ENCODE measurements at regions not wholly inside any gene's neighbourhood (a gene's known extent, or its start where the extent isn't known, plus 50 kb on each side); places are given as distances from the start of the nearest gene placed in this dataset.
"Not testable (repeated sequence)": the region's sequence is repeated elsewhere in the genome, so short reads cannot be mapped to it uniquely, and the experiment has no call there.

- no peak for DNase-seq
Measured at GRCh38 chr22:47422736-47423135, 660.3 kb downstream of the TBC1D22A start.

- no peak for DNase-seq
Measured at GRCh38 chr22:47421846-47422245, 659.4 kb downstream of the TBC1D22A start.

GRCh38 chr22:47420211-47420610 lies 657.8 kb downstream of the TBC1D22A start:
- no peak for DNase-seq

GRCh38 chr22:47419239-47419638 lies 656.8 kb downstream of the TBC1D22A start:
- DNase-seq: no peak

GRCh38 chr22:47417699-47418098 lies 655.2 kb downstream of the TBC1D22A start:
- no peak for DNase-seq

- DNase-seq: no peak
Measured at GRCh38 chr22:47411006-47411405, 648.6 kb downstream of the TBC1D22A start.

- DNase-seq: no peak
Measured at GRCh38 chr22:47409539-47410275, 647.3 kb downstream of the TBC1D22A start.

- DNase-seq: no peak
Measured at GRCh38 chr22:47408409-47408808, 646.0 kb downstream of the TBC1D22A start.

GRCh38 chr22:47407461-47408025 lies 645.1 kb downstream of the TBC1D22A start:
- no peak for DNase-seq

- no peak for DNase-seq
Measured at GRCh38 chr22:47406896-47407295, 644.4 kb downstream of the TBC1D22A start.

- no peak for DNase-seq
Measured at GRCh38 chr22:47406180-47406834, 643.9 kb downstream of the TBC1D22A start.

GRCh38 chr22:47405222-47405621 lies 642.8 kb downstream of the TBC1D22A start:
- DNase-seq: not testable (repeated sequence)

GRCh38 chr22:47402876-47403525 lies 640.6 kb downstream of the TBC1D22A start:
- no peak for DNase-seq

- no peak for DNase-seq
Measured at GRCh38 chr22:47401976-47402770, 639.7 kb downstream of the TBC1D22A start.

- DNase-seq: no peak
Measured at GRCh38 chr22:47401592-47401898, 639.1 kb downstream of the TBC1D22A start.

GRCh38 chr22:47400701-47401591 lies 638.5 kb downstream of the TBC1D22A start:
- no peak for DNase-seq

GRCh38 chr22:47400131-47400530 lies 637.7 kb downstream of the TBC1D22A start:
- DNase-seq: not testable (repeated sequence)

GRCh38 chr22:47398921-47399790 lies 636.7 kb downstream of the TBC1D22A start:
- DNase-seq: no peak

- no peak for DNase-seq
Measured at GRCh38 chr22:47398491-47398890, 636.0 kb downstream of the TBC1D22A start.

- no peak for DNase-seq
Measured at GRCh38 chr22:47397673-47398072, 635.2 kb downstream of the TBC1D22A start.

- no peak for DNase-seq
Measured at GRCh38 chr22:47396515-47396914, 634.1 kb downstream of the TBC1D22A start.
